Right lobe of liver (tissue), 6 donors: ENCODE measurements at regions not wholly inside any gene's neighbourhood (a gene's known extent, or its start where the extent isn't known, plus 50 kb on each side); places are given as distances from the start of the nearest gene placed in this dataset.

Source experiments
- ATAC-seq, 4 donors: fragments of 200-7000 bp; cut with Tn5 transposase; one replicate each; pipeline ENCODE4 v1.9.1; 2020; ENCODE audit warnings: mild to moderate bottlenecking in 4 of 4, moderate library complexity in 4 of 4
- DNase-seq, 3 donors: peaks; one replicate each; pipeline ENCODE4 v3.0.0-alpha.2; 2020
- H3K27ac ChIP-seq, 3 donors: fragments of 200-600 bp; one replicate each; pipeline ENCODE4 v1.8.0; 2022
- H3K27me3 ChIP-seq, 2 donors: fragments of 200-600 bp; one replicate each; pipeline ENCODE4 v1.8.0; 2022
- H3K36me3 ChIP-seq, 4 donors: fragments of 200-600 bp; sonication (generic) in 1 of 4; one replicate each; pipeline versions ENCODE4 v1.5.1 to v1.8.0; 2017 to 2022; ENCODE audit warnings: control low read depth in 1 of 4
- H3K4me1 ChIP-seq, 4 donors: fragments of 200-600 bp; sonication (generic) in 1 of 4; one replicate each; pipeline versions ENCODE4 v1.5.1 to v1.8.0; 2017 to 2022; ENCODE audit warnings: control low read depth in 1 of 4
- H3K4me3 ChIP-seq, 3 donors: fragments of 200-600 bp; one replicate each; pipeline ENCODE4 v1.8.0; 2022
- H3K9me3 ChIP-seq, 4 donors: fragments of 200-600 bp; sonication (generic) in 1 of 4; one replicate each; pipeline versions ENCODE4 v1.5.1 to v1.8.0; 2017 to 2022; ENCODE audit warnings: control low read depth in 1 of 4
- POLR2A ChIP-seq: fragments of 450-650 bp; IDR thresholded peaks from one replicate; pipeline ENCODE4 v1.6.1; 2017; ENCODE audit warnings: antibody characterized with exemption, mild to moderate bottlenecking
- WGBS: methylation state at CpG from one replicate; pipeline ENCODE4 v1.1.6; 2018; ENCODE audit warnings: low coverage, low lambda C conversion rate; ENCODE audit not compliant: insufficient coverage; ENCODE audit errors: missing lambda C conversion rate; 5-methylcytosine and 5-hydroxymethylcytosine counted together
- intact Hi-C, 2 donors: fragments of 100-400 bp; cut with DNase I; formaldehyde crosslinking; loops; one replicate each; pipeline versions ENCODE4 v1.11.2 to v1.14.1; 2022
- TF ChIP-seq, protein P1 (sequence below), 4 donors: fragments of 200-600 bp in 3 of 4; fragments of 450-650 bp in 1 of 4; IDR thresholded peaks; one replicate each; pipeline versions ENCODE4 v1.5.1 to v1.8.0; 2016 to 2022; ENCODE audit warnings: antibody characterized with exemption in 4 of 4, mild to moderate bottlenecking in 2 of 4
- donor health status: DM: no; HTN: yes; CAD: no.
- donor health status: DM: no; HTN: no; CAD: no.
- donor health status: DM: no; HTN: no; CAD: no.
- donor health status: DM: no; HTN: yes; CAD: no.
- donor health status: DM: no; HTN: yes; CAD: no.

DNA sequence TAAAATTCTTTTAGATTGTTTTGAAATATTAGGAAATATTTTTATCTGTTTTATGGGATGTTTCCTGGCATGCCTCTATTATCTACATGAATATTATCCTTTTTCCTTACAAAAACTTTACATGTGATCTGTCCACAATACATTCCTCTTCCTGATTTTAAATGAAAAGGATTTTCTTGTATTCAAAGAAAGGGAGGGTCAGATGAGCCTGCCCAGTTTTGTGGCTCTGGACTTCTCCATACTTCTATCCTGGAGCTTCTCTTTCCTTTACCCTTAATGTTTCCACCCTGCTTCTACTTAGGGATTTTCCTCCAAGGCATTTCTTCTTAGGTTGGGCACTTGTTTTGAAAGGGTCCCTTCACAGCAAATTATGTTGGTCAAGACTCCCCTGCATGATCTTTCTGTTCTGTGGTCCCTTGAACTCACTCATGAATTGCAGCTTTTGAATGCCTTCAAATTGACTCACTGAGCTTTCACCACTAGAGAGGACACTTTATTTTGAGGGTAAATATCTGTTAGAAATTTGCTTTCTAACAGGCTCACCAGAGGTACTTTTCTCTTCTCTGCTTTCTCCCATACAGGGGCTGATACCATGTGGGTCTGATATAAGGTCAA is 104.9 kb downstream of the CENPW start:
- DNase-seq (no peak), ATAC-seq (no peak)
- H3K27ac ChIP-seq: no peak overlapping the region
- H3K27me3 ChIP-seq: no peaks in the 10 kb centered on the region
- H3K9me3 ChIP-seq: no peaks in the 10 kb centered on the region
- TF ChIP-seq, protein P1, sequence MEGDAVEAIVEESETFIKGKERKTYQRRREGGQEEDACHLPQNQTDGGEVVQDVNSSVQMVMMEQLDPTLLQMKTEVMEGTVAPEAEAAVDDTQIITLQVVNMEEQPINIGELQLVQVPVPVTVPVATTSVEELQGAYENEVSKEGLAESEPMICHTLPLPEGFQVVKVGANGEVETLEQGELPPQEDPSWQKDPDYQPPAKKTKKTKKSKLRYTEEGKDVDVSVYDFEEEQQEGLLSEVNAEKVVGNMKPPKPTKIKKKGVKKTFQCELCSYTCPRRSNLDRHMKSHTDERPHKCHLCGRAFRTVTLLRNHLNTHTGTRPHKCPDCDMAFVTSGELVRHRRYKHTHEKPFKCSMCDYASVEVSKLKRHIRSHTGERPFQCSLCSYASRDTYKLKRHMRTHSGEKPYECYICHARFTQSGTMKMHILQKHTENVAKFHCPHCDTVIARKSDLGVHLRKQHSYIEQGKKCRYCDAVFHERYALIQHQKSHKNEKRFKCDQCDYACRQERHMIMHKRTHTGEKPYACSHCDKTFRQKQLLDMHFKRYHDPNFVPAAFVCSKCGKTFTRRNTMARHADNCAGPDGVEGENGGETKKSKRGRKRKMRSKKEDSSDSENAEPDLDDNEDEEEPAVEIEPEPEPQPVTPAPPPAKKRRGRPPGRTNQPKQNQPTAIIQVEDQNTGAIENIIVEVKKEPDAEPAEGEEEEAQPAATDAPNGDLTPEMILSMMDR (IDR thresholded peaks at IDR 0.05): no peak
- TF ChIP-seq POLR2A: no peak
- H3K36me3 ChIP-seq: no peaks in the 10 kb centered on the region
- no peaks in the 10 kb centered on the region for H3K4me1 ChIP-seq
- no peak overlapping the region for H3K4me3 ChIP-seq
- intact Hi-C loops: no loop called here

- no peaks in the 10 kb centered on the region for H3K9me3 ChIP-seq
Observed at GRCh38 chr6:126446248-126446647, 106.3 kb downstream of the CENPW start.

GRCh38 chr6:126447367-126447766 is 107.5 kb downstream of the CENPW start:
- H3K9me3 ChIP-seq: no peaks in the 10 kb centered on the region
- H3K4me1 ChIP-seq: no peaks in the 10 kb centered on the region
- no peak for ATAC-seq
- intact Hi-C loops: no loop called here
- no peak overlapping the region for H3K4me3 ChIP-seq
- H3K27me3 ChIP-seq: no peaks in the 10 kb centered on the region
- no peaks in the 10 kb centered on the region for H3K36me3 ChIP-seq
- H3K27ac ChIP-seq: no peak overlapping the region
- no peak for TF ChIP-seq POLR2A
- TF ChIP-seq, protein P1 (IDR thresholded peaks at IDR 0.05): no peak
- DNase-seq: no peak

More at GRCh38 chr6:126446248-126446647, 106.3 kb downstream of the CENPW start:
- intact Hi-C loops: no loop called here
- Histone ChIP-seq H3K4me1 (no peaks in the 10 kb centered on the region), H3K27me3 (no peaks in the 10 kb centered on the region), H3K36me3 (no peaks in the 10 kb centered on the region), H3K4me3 (no peak overlapping the region), H3K27ac (no peak overlapping the region)
- TF ChIP-seq POLR2A: no peak
- TF ChIP-seq, protein P1 (IDR thresholded peaks at IDR 0.05): no peak
- no peak for DNase-seq
- no peak for ATAC-seq

DNA sequence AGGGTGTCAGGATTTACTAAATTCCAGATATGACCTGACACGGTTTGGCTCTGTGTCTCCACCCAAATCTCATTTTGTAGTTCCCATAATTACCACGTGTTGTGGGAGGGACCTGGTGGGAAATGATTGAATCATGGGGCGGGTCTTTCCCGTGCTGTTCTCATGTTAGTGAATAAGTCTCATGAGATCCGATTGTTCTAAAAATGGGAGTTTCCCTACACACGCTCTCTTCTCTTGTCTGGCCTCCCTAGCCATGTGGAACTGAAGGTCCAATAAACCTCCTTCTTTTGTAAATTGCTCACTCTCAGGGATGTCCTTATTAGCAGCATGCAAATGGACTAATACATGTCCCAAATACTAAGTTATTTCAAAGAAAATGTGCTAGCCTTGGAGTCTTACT is 121.1 kb downstream of the CENPW start:
- Histone ChIP-seq H3K36me3 (no peaks in the 10 kb centered on the region), H3K27ac (no peak overlapping the region), H3K27me3 (no peaks in the 10 kb centered on the region), H3K4me1 (no peaks in the 10 kb centered on the region), H3K9me3 (no peaks in the 10 kb centered on the region), H3K4me3 (no peak overlapping the region)
- TF ChIP-seq, protein P1 (IDR thresholded peaks at IDR 0.05): no peak
- no peak for TF ChIP-seq POLR2A
- WGBS: 60% methylated on average over 4 of the region's 6 CpGs
- intact Hi-C loops: no loop called here
- DNase-seq (no peak), ATAC-seq (no peak)

DNA sequence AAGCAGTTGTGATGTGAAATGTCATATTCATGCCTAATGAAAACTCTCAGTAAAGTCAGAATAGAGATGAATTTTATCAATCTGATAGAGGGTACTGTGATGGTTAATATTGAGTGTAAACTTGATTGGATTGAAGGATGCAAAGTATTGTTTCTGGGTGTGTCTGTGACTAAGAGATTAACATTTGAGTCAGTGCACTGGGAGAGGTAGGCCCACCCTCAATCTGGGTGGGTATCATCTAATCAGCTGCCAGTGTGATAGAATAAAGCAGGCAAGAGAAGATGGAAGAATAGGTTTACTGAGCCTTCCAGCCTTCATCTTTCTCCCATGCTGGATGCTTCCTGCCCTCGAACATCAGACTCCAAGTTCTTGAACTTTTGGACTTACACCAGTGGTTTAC is 124.3 kb downstream of the CENPW start:
- no peaks in the 10 kb centered on the region for H3K4me1 ChIP-seq

More for the DNA sequence above, 124.3 kb downstream of the CENPW start:
- Histone ChIP-seq H3K27me3 (no peaks in the 10 kb centered on the region), H3K27ac (no peak overlapping the region), H3K4me3 (no peak overlapping the region), H3K9me3 (no peaks in the 10 kb centered on the region), H3K36me3 (no peaks in the 10 kb centered on the region)
- WGBS: 75% methylated on average over 1 of the region's 1 CpG
- no peak for DNase-seq
- TF ChIP-seq, protein P1 (IDR thresholded peaks at IDR 0.05): no peak
- TF ChIP-seq POLR2A: no peak
- intact Hi-C loops: no loop called here
- no peak for ATAC-seq
